Type B pancreatic cell (in vitro differentiated cells): ENCODE measurements at regions not wholly inside any gene's neighbourhood (a gene's known extent, or its start where the extent isn't known, plus 50 kb on each side); places are given as distances from the start of the nearest gene placed in this dataset.

Experiments used
- DNase-seq: peaks from one replicate; pipeline ENCODE4 v3.0.0; 2021; ENCODE audit warnings: mixed read lengths; ENCODE audit not compliant: unreplicated experiment; ENCODE audit errors: extremely low spot score
- H3K27ac Mint-ChIP-seq: 2 replicates; pipeline ENCODE4 v1.8.0; 2021; ENCODE audit warnings: mild to moderate bottlenecking, mixed read lengths
- H3K27me3 Mint-ChIP-seq: 2 replicates; pipeline ENCODE4 v1.8.0; 2021; ENCODE audit warnings: mixed read lengths
- H3K36me3 Mint-ChIP-seq: 2 replicates; pipeline ENCODE4 v1.8.0; 2021; ENCODE audit warnings: mixed read lengths
- H3K4me1 Mint-ChIP-seq: one replicate; pipeline ENCODE4 v1.8.0; 2021; ENCODE audit warnings: mixed read lengths; ENCODE audit not compliant: unreplicated experiment
- H3K4me3 Mint-ChIP-seq: 2 replicates; pipeline ENCODE4 v1.8.0; 2021; ENCODE audit warnings: mild to moderate bottlenecking, mixed read lengths
- H3K9me3 Mint-ChIP-seq: 2 replicates; pipeline ENCODE4 v1.8.0; 2021; ENCODE audit warnings: mixed read lengths
- CTCF ChIP-seq: fragments of 200-600 bp; sonication (generic); conservative IDR thresholded peaks from 2 replicates; pipeline ENCODE4 v1.5.0; 2021; ENCODE audit warnings: antibody characterized with exemption, mild to moderate bottlenecking

GRCh38 chr18:64919971-64920570 lies 771.2 kb upstream of the LINC00305 start:
- H3K27me3 Mint-ChIP-seq, result no peaks in the 10 kb centered on the region
- no peak overlapping the region for H3K4me3 Mint-ChIP-seq
- H3K36me3 Mint-ChIP-seq, result no peaks in the 10 kb centered on the region
- no peaks in the 10 kb centered on the region for H3K9me3 Mint-ChIP-seq
- no peak overlapping the region for H3K27ac Mint-ChIP-seq
- TF ChIP-seq CTCF, result no peak
- DNase-seq, result no peak
- no peaks in the 10 kb centered on the region for H3K4me1 Mint-ChIP-seq

DNA sequence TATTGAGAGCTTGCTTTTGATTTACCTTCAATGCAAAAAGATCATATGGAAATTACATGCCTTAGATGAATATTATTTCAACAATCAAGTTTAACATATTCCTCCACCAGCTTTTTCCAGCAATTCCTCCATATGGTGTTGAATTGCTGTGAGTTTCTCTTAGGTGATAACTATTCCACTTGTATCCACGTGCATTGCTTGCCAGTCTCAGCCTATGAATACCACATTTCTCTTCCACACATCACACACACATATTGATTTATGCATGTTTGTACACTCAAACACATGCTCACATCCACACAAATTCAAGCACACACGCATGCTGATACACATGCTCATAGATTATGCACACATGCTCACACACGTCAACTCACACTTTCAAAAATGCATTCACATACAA lies 770.0 kb upstream of the LINC00305 start:
- H3K4me3 Mint-ChIP-seq, result no peak overlapping the region
- H3K4me1 Mint-ChIP-seq, result no peaks in the 10 kb centered on the region
- H3K27ac Mint-ChIP-seq, result no peak overlapping the region
- TF ChIP-seq CTCF, result no peak
- H3K9me3 Mint-ChIP-seq, result no peaks in the 10 kb centered on the region
- no peak for DNase-seq
- H3K36me3 Mint-ChIP-seq, result no peaks in the 10 kb centered on the region
- no peaks in the 10 kb centered on the region for H3K27me3 Mint-ChIP-seq

DNA sequence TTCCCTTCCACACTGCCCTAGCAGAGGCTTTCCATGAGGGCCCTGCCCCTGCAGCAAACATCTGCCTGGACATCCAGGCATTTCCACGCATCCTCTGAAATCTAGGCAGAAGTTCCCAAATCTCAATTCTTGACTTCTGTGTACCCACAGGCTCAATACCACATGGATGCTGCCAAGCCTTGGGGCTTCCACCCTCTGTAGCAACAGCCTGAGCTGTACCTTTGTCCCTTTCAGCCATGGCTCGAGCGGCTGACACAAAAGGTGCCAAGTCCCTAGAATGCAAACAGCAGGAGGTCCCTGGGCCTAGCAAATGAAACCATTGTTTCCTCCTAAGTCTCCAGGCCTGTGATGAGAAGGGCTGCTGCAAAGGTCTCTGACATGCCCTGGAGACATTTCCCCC lies 744.5 kb upstream of the LINC00305 start:
- Mint-ChIP-seq H3K4me1 (no peaks in the 10 kb centered on the region), H3K36me3 (no peaks in the 10 kb centered on the region), H3K9me3 (peaks cover 19% of the 10 kb centered on the region), H3K27me3 (no peaks in the 10 kb centered on the region), H3K27ac (no peak overlapping the region), H3K4me3 (no peak overlapping the region)
- DNase-seq, result no peak
- no peak for TF ChIP-seq CTCF

DNA sequence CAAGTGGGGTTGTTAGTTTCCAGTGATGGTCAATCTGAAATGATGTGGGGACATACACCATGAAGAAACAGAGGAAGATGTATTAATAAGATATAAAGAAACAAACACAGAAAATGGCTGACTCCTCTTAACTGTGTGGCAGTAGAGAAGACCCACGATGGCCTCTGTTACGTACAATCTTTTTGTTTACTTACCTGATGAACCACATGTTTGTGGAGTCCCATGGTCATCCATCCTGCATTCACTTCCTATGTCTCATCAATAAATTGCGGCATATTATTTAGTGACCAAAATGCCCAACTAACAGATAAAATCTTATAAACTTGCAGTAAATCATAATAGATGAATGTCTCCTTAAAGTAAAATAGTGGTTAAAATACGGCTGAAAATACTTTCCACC lies 740.1 kb upstream of the LINC00305 start:
- no peaks in the 10 kb centered on the region for H3K36me3 Mint-ChIP-seq
- H3K9me3 Mint-ChIP-seq, result peaks cover 12% of the 10 kb centered on the region
- no peak overlapping the region for H3K27ac Mint-ChIP-seq
- no peak for DNase-seq
- no peak for TF ChIP-seq CTCF
- no peaks in the 10 kb centered on the region for H3K4me1 Mint-ChIP-seq
- H3K27me3 Mint-ChIP-seq, result no peaks in the 10 kb centered on the region
- no peak overlapping the region for H3K4me3 Mint-ChIP-seq

GRCh38 chr18:64886995-64887394 lies 738.1 kb upstream of the LINC00305 start:
- Mint-ChIP-seq H3K4me3 (no peak overlapping the region), H3K27ac (no peak overlapping the region)

More at GRCh38 chr18:64886995-64887394, 738.1 kb upstream of the LINC00305 start:
- Mint-ChIP-seq H3K4me1 (no peaks in the 10 kb centered on the region), H3K27me3 (no peaks in the 10 kb centered on the region), H3K36me3 (no peaks in the 10 kb centered on the region), H3K9me3 (no peaks in the 10 kb centered on the region)
- TF ChIP-seq CTCF, result no peak
- no peak for DNase-seq
